Caco-2 (cell line): ENCODE measurements at regions not wholly inside any gene's neighbourhood (a gene's known extent, or its start where the extent isn't known, plus 50 kb on each side); places are given as distances from the start of the nearest gene placed in this dataset.

ENCODE experiments used
- BruUV-seq: library from RNA; stranded (reverse); fragments of 400-500 nt; replicated peaks from 2 replicates; lab custom pipeline; 2021; lab: Mats Ljungman, UMichigan
- CTCF ChIA-PET: fragments of 300-600 bp; sonication (Branson Sonifier 250); formaldehyde crosslinking; loops from one replicate; lab custom pipeline; 2022; ENCODE audit warnings: antibody characterized with exemption; lab: Charles Lee
- POLR2A ChIA-PET: fragments of 300-600 bp; sonication (Branson Sonifier 250); formaldehyde crosslinking; loops from one replicate; lab custom pipeline; 2022; ENCODE audit warnings: antibody characterized with exemption; lab: Charles Lee
- DNase-seq, 2 experiments: peaks; one replicate each; pipeline versions ENCODE4 v3.0.0 to v3.0.0-alpha.2; 2020 to 2022
- H3K27me3 ChIP-seq: replicated peaks from 2 replicates; pipeline ENCODE4 v1.6.0; 2011; ENCODE audit warnings: low read length; ENCODE audit not compliant: control insufficient read depth, insufficient read depth
- H3K36me3 ChIP-seq: 2 replicates; pipeline ENCODE4 v1.5.1; 2011; ENCODE audit warnings: low read length; ENCODE audit not compliant: control insufficient read depth, insufficient read depth
- H3K4me1 ChIP-seq: fragments of 250-450 bp; sonication (Bioruptor Pico); 2 replicates; pipeline ENCODE4 v1.5.1; 2020; ENCODE audit warnings: mild to moderate bottlenecking
- H3K4me3 ChIP-seq: 2 replicates; pipeline ENCODE4 v1.5.1; 2011; ENCODE audit warnings: low read depth, mild to moderate bottlenecking, control low read depth, low read length
- H3K9me3 ChIP-seq: fragments of 250-450 bp; sonication (Bioruptor Pico); 2 replicates; pipeline ENCODE4 v1.5.1; 2020; ENCODE audit warnings: mild to moderate bottlenecking, moderate library complexity
- H3K27ac Mint-ChIP-seq: one replicate; pipeline ENCODE4 v1.8.0; 2022; ENCODE audit warnings: mixed read lengths; ENCODE audit not compliant: unreplicated experiment
- H3K27me3 Mint-ChIP-seq: one replicate; pipeline ENCODE4 v1.8.0; 2022; ENCODE audit warnings: mixed read lengths; ENCODE audit not compliant: insufficient read depth, unreplicated experiment
- H3K36me3 Mint-ChIP-seq: one replicate; pipeline ENCODE4 v1.8.0; 2022; ENCODE audit warnings: mild to moderate bottlenecking, mixed read lengths; ENCODE audit not compliant: insufficient read depth, unreplicated experiment
- H3K4me1 Mint-ChIP-seq: one replicate; pipeline ENCODE4 v1.8.0; 2022; ENCODE audit warnings: low read depth, mixed read lengths; ENCODE audit not compliant: unreplicated experiment
- H3K4me3 Mint-ChIP-seq: one replicate; pipeline ENCODE4 v1.8.0; 2022; ENCODE audit warnings: mild to moderate bottlenecking, moderate library complexity, mixed read lengths; ENCODE audit not compliant: unreplicated experiment
- H3K9me3 Mint-ChIP-seq: one replicate; pipeline ENCODE4 v1.8.0; 2022; ENCODE audit warnings: mixed read lengths; ENCODE audit not compliant: unreplicated experiment
- CTCF ChIP-seq, 2 experiments: fragments of 200-600 bp in 1 of 2; IDR thresholded peaks; 1 replicate in 1 of 2; 2 replicates in 1 of 2; pipeline versions ENCODE4 v1.5.1 to v1.8.0; 2011 to 2022; ENCODE audit warnings: antibody characterized with exemption in 1 of 2, control low read depth in 1 of 2, inconsistent platforms in 1 of 2, low read depth in 1 of 2, low read length in 1 of 2, mild to moderate bottlenecking in 1 of 2, moderate library complexity in 1 of 2; ENCODE audit not compliant: insufficient read depth in 1 of 2, severe bottlenecking in 1 of 2, unreplicated experiment in 1 of 2
- intact Hi-C: fragments of 100-400 bp; cut with micrococcal nuclease; formaldehyde crosslinking; loops from one replicate; pipeline ENCODE4 v1.10.0; 2022; ENCODE audit not compliant: unreplicated experiment

- H3K4me1 Mint-ChIP-seq: no peaks in the 10 kb centered on the region
- no peak for DNase-seq
- intact Hi-C loops: no loop called here
- TF ChIP-seq CTCF (IDR thresholded peaks at IDR 0.05; ENCODE audit: insufficient read depth in 1 of 2, low read depth in 1 of 2, low read length in 1 of 2, severe bottlenecking in 1 of 2, unreplicated experiment in 1 of 2): no peak
- no peak overlapping the region for H3K4me3 Mint-ChIP-seq
- ChIA-PET POLR2A (no interaction called here), CTCF (no interaction called here)
- Histone ChIP-seq H3K27me3 (no peaks in the 10 kb centered on the region), H3K4me1 (no peaks in the 10 kb centered on the region), H3K9me3 (no peaks in the 10 kb centered on the region), H3K36me3 (no peaks in the 10 kb centered on the region), H3K4me3 (no peak overlapping the region)
- no peak overlapping the region for H3K27ac Mint-ChIP-seq
- no TSS peak for BruUV-seq
- H3K27me3 Mint-ChIP-seq: no peaks in the 10 kb centered on the region
- peaks cover 2% of the 10 kb centered on the region for H3K9me3 Mint-ChIP-seq
- H3K36me3 Mint-ChIP-seq: no peaks in the 10 kb centered on the region
These were observed 888.6 kb downstream of the TMTC2 start for GRCh38 chr12:83575326-83575725.

- DNase-seq: no peak
- H3K9me3 ChIP-seq: no peaks in the 10 kb centered on the region
- no TSS peak for BruUV-seq
- H3K4me3 ChIP-seq: no peak overlapping the region
- no peaks in the 10 kb centered on the region for H3K27me3 ChIP-seq
- TF ChIP-seq CTCF (IDR thresholded peaks at IDR 0.05; ENCODE audit: insufficient read depth in 1 of 2, low read depth in 1 of 2, low read length in 1 of 2, severe bottlenecking in 1 of 2, unreplicated experiment in 1 of 2): no peak
- ChIA-PET POLR2A (no interaction called here), CTCF (no interaction called here)
- no peaks in the 10 kb centered on the region for H3K36me3 Mint-ChIP-seq
- no peaks in the 10 kb centered on the region for H3K27me3 Mint-ChIP-seq
- intact Hi-C loops: no loop called here
- H3K27ac Mint-ChIP-seq: no peak overlapping the region
- H3K4me1 Mint-ChIP-seq: no peaks in the 10 kb centered on the region
- H3K36me3 ChIP-seq: no peaks in the 10 kb centered on the region
- no peak overlapping the region for H3K4me3 Mint-ChIP-seq
- H3K9me3 Mint-ChIP-seq: peaks cover 11% of the 10 kb centered on the region
- H3K4me1 ChIP-seq: no peaks in the 10 kb centered on the region
These were observed 887.4 kb downstream of the TMTC2 start for GRCh38 chr12:83574142-83574541.

- no peaks in the 10 kb centered on the region for H3K27me3 Mint-ChIP-seq
- POLR2A ChIA-PET: no interaction called here
- Histone ChIP-seq H3K9me3 (no peaks in the 10 kb centered on the region), H3K4me1 (no peaks in the 10 kb centered on the region), H3K4me3 (no peak overlapping the region), H3K27me3 (no peaks in the 10 kb centered on the region), H3K36me3 (no peaks in the 10 kb centered on the region)
- H3K9me3 Mint-ChIP-seq: peaks cover 16% of the 10 kb centered on the region
- H3K4me1 Mint-ChIP-seq: no peaks in the 10 kb centered on the region
- BruUV-seq: no TSS peak
- no peak overlapping the region for H3K27ac Mint-ChIP-seq
- no peaks in the 10 kb centered on the region for H3K36me3 Mint-ChIP-seq
- intact Hi-C loops: no loop called here
- no peak overlapping the region for H3K4me3 Mint-ChIP-seq
- no peak for TF ChIP-seq CTCF (IDR thresholded peaks at IDR 0.05; ENCODE audit: insufficient read depth in 1 of 2, low read depth in 1 of 2, low read length in 1 of 2, severe bottlenecking in 1 of 2, unreplicated experiment in 1 of 2)
- no peak for DNase-seq
- CTCF ChIA-PET: no interaction called here
These were observed 887.0 kb downstream of the TMTC2 start for GRCh38 chr12:83573671-83574070.
